Cardiac muscle cell (in vitro differentiated cells and primary cell): ENCODE measurements at regions not wholly inside any gene's neighbourhood (a gene's known extent, or its start where the extent isn't known, plus 50 kb on each side); places are given as distances from the start of the nearest gene placed in this dataset.

Experiments used
- DNase-seq, 2 donors: peaks; one replicate each; pipeline versions ENCODE4 v3.0.0 to v3.0.0-alpha.2; 2010 to 2017; ENCODE audit warnings: low read depth in 1 of 2, low spot score in 1 of 2
- H3K27ac ChIP-seq: fragments of 200-600 bp; sonication (generic); 2 replicates; pipeline ENCODE4 v1.5.1; 2016
- H3K27me3 ChIP-seq: fragments of 200-600 bp; sonication (generic); 2 replicates; pipeline ENCODE4 v1.6.0; 2016; ENCODE audit warnings: control low read depth
- H3K36me3 ChIP-seq: fragments of 200-600 bp; sonication (generic); 2 replicates; pipeline ENCODE4 v1.5.1; 2016; ENCODE audit warnings: control low read depth
- H3K4me1 ChIP-seq: fragments of 200-600 bp; sonication (generic); 2 replicates; pipeline ENCODE4 v1.8.1; 2017; ENCODE audit warnings: low read depth, mild to moderate bottlenecking, mixed run types
- H3K4me3 ChIP-seq: fragments of 200-600 bp; sonication (generic); 2 replicates; pipeline ENCODE4 v1.5.1; 2016; ENCODE audit warnings: mild to moderate bottlenecking
- H3K9me3 ChIP-seq: fragments of 200-600 bp; sonication (generic); 2 replicates; pipeline ENCODE4 v1.5.1; 2017; ENCODE audit warnings: low read depth, mild to moderate bottlenecking, control low read depth
- CTCF ChIP-seq: IDR thresholded peaks from 2 replicates; pipeline ENCODE4 v1.5.1; 2012; ENCODE audit warnings: low read depth, mild to moderate bottlenecking, low read length

- peak; percentile 11 for TF ChIP-seq CTCF
- Histone ChIP-seq H3K9me3 (no peaks in the 10 kb centered on the region), H3K27me3 (peaks cover 43% of the 10 kb centered on the region), H3K27ac (no peak overlapping the region), H3K36me3 (no peaks in the 10 kb centered on the region), H3K4me3 (no peak overlapping the region), H3K4me1 (no peaks in the 10 kb centered on the region)
- DNase-seq = peak in 1 of 2 donors; percentile 91
These were observed 223.7 kb upstream of the MKLN1 start for GRCh38 chr7:131103997-131104396.

DNA sequence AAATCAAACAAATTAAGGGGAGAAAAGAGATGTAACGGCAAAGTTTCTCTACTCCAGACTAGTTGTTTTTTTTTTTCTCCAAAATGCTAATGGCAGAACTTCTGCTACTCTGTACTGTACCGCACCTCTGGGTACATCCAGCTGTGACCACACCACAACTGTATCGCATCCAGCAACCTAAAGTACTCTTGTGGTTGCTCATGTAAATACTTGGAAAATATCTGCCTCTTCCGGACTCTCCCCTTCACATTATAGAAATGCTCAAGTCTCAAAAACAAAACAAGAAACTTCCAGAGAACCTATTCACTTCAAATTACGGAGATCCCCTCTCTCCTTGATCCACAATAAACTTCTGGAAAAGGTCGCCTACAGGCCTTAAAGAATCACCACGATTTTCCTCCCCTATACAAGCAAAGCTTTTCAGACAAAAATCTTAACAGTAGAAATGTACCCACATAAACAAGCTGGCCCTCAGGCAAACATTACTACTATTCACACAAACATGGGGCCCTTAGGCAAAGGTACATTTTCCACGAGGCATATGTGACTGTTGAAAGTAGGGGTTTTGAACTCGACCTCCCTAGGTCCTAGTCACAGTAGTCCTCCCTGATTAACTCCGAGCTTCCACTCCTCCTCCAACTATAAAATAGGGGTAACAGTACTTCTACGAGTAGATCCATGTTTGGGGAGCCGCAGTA, 222.9 kb upstream of the MKLN1 start:
- no peaks in the 10 kb centered on the region for H3K9me3 ChIP-seq
- no peak for TF ChIP-seq CTCF
- peak overlapping the region; percentile 85 for H3K4me3 ChIP-seq
- no peak overlapping the region for H3K27ac ChIP-seq
- peaks cover 47% of the 10 kb centered on the region for H3K27me3 ChIP-seq
- no peaks in the 10 kb centered on the region for H3K4me1 ChIP-seq
- H3K36me3 ChIP-seq = no peaks in the 10 kb centered on the region
- DNase-seq = peak in 1 of 2 donors; percentile 43

- H3K4me1 ChIP-seq = no peaks in the 10 kb centered on the region
- DNase-seq = peak; percentile 37 to 68
- H3K36me3 ChIP-seq = no peaks in the 10 kb centered on the region
- peak overlapping the region; percentile 85 for H3K4me3 ChIP-seq
- H3K9me3 ChIP-seq = no peaks in the 10 kb centered on the region
- H3K27me3 ChIP-seq = peaks cover 51% of the 10 kb centered on the region
- no peak for TF ChIP-seq CTCF
- H3K27ac ChIP-seq = peak overlapping the region; percentile 18
These were observed 222.3 kb upstream of the MKLN1 start for GRCh38 chr7:131105294-131105798.

GRCh38 chr7:131105799-131106680, 221.6 kb upstream of the MKLN1 start:
- H3K27me3 ChIP-seq = peaks cover 58% of the 10 kb centered on the region
- no peak overlapping the region for H3K27ac ChIP-seq
- H3K4me1 ChIP-seq = no peaks in the 10 kb centered on the region
- DNase-seq = peak; percentile 71 to 84
- TF ChIP-seq CTCF = no peak
- H3K4me3 ChIP-seq = peak overlapping the region; percentile 85
- H3K9me3 ChIP-seq = no peaks in the 10 kb centered on the region
- no peaks in the 10 kb centered on the region for H3K36me3 ChIP-seq

DNA sequence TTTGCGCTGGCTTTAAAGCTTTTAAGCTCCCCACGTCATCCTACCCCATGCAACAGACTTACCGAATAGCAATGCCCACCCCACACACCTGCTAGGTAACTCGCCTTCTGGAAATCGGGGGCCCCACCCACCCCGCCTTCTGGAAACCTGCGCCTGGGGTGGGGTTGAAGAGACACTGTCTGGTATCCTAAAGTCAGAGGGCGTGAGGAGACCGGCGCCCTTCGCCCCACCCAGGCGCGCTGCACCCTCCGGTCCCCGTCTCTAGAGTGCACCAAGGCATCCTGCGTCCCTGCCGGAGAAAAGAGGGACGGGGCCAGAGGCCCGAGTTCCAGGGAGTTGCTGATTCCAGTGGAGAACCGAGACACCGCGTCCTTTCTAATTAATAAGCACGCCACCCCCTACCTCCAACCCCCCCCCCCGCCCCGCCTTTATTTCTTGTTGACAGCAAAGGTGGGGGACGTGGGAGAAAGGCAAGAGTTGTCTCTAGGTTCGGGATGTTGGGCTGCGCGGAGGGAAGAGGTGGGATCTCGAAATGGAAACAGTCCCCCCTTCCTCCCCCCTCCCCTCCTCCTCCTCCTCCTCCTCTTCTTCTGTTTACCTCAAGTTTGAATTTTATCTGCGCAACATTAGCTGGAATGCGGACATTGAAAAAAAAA, 220.9 kb upstream of the MKLN1 start:
- peak in 1 of 2 donors; percentile 45 for DNase-seq

More for the DNA sequence above, 220.9 kb upstream of the MKLN1 start:
- no peak for TF ChIP-seq CTCF
- Histone ChIP-seq H3K36me3 (no peaks in the 10 kb centered on the region), H3K4me1 (no peaks in the 10 kb centered on the region), H3K27ac (no peak overlapping the region), H3K4me3 (peak overlapping the region; percentile 85), H3K9me3 (no peaks in the 10 kb centered on the region), H3K27me3 (peaks cover 63% of the 10 kb centered on the region)
